GM06990 (cell line): ENCODE measurements at regions not wholly inside any gene's neighbourhood (a gene's known extent, or its start where the extent isn't known, plus 50 kb on each side); places are given as distances from the start of the nearest gene placed in this dataset.

Experiments
- DNase-seq: peaks from one replicate; pipeline ENCODE4 v3.0.0-alpha.2; 2011; ENCODE audit not compliant: insufficient read length; ENCODE audit errors: extremely low read depth
- H3K27me3 ChIP-seq: replicated peaks from 2 replicates; pipeline ENCODE4 v1.6.0; 2011; ENCODE audit warnings: low read length; ENCODE audit not compliant: control insufficient read depth, insufficient read depth
- H3K36me3 ChIP-seq: 2 replicates; pipeline ENCODE4 v1.5.1; 2011; ENCODE audit warnings: low read length; ENCODE audit not compliant: control insufficient read depth, insufficient read depth
- H3K4me3 ChIP-seq: replicated peaks from 2 replicates; pipeline ENCODE4 v1.5.1; 2011; ENCODE audit warnings: low read depth, mild to moderate bottlenecking, control low read depth, low read length
- TF ChIP-seq, protein P1 (sequence below): IDR thresholded peaks from 2 replicates; pipeline ENCODE4 v1.5.1; 2011; ENCODE audit warnings: low read length, control low read depth, mild to moderate bottlenecking, inconsistent platforms; ENCODE audit not compliant: insufficient read depth, poor library complexity, severe bottlenecking

- Histone ChIP-seq H3K4me3 (no peak overlapping the region), H3K27me3 (peaks cover 2% of the 10 kb centered on the region; the same call in 1 of the 2 replicates), H3K36me3 (no peaks in the 10 kb centered on the region)
- no peak for DNase-seq
- TF ChIP-seq, protein P1, sequence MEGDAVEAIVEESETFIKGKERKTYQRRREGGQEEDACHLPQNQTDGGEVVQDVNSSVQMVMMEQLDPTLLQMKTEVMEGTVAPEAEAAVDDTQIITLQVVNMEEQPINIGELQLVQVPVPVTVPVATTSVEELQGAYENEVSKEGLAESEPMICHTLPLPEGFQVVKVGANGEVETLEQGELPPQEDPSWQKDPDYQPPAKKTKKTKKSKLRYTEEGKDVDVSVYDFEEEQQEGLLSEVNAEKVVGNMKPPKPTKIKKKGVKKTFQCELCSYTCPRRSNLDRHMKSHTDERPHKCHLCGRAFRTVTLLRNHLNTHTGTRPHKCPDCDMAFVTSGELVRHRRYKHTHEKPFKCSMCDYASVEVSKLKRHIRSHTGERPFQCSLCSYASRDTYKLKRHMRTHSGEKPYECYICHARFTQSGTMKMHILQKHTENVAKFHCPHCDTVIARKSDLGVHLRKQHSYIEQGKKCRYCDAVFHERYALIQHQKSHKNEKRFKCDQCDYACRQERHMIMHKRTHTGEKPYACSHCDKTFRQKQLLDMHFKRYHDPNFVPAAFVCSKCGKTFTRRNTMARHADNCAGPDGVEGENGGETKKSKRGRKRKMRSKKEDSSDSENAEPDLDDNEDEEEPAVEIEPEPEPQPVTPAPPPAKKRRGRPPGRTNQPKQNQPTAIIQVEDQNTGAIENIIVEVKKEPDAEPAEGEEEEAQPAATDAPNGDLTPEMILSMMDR, result no peak
These were observed 293.1 kb downstream of the RPAP3 start for GRCh38 chr12:47412601-47413236.

DNA sequence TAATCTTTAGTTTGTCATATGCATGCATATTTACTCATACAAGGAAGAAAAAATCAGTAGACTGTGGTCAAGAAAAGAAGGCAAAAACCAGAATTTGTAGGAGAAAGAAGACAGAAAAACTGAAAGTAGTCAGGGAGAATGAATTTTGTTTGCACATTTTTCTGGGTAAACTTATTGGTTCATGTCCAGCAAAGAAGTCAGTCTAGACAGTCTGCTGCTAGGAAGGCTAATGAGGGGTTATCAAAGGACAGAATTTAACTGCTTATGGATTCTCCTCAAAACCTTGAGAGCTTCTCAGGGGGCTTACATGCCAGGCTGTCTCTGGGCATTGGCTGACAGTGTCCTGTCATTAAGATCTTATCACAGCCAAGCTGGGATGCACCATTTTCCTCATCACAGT is 293.9 kb downstream of the RPAP3 start:
- Histone ChIP-seq H3K27me3 (peaks cover 2% of the 10 kb centered on the region; the same call in 1 of the 2 replicates), H3K4me3 (no peak overlapping the region), H3K36me3 (no peaks in the 10 kb centered on the region)
- DNase-seq, result no peak
- TF ChIP-seq, protein P1, result no peak

DNA sequence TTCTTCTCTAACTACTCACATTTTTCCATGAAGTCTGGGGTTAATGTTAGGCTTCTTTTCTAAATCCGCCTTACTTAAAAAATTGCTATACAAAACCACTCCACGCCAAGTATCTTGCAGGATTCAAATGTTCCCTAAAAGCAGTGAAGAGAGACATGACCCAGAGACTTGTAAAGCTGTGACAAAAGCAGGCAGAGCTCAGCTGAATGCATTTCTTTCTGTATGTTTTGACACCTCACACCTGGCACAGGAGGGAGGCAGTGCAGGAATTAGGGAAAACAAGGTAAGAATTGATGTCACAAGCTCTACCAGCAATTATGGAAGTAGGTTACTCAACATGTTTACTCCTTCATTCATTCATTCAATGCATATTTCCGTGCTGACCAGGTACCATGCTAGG is 295.0 kb downstream of the RPAP3 start:
- TF ChIP-seq, protein P1, result no peak
- Histone ChIP-seq H3K27me3 (peaks cover 2% of the 10 kb centered on the region; the same call in 1 of the 2 replicates), H3K36me3 (no peaks in the 10 kb centered on the region), H3K4me3 (no peak overlapping the region)
- DNase-seq, result no peak

DNA sequence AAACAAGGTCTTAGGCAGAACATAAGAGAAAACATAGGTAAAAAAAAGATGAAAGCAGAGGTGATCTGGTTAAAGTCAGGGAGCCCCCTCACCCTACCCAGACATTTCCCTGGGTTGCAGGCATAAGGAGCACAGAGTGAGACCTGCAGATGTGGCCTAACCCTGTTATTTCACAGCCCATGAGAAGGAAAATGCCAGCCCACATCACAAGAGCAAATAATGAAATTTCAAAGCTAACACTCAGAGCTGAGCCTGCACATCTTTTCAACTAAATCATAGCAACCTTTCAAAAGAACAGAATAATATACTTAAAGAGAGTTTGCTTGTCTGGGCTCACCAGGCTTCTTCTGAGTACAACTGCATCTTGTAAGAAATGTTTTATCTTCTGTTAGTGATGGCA is 295.4 kb downstream of the RPAP3 start:
- TF ChIP-seq, protein P1, result no peak
- no peak overlapping the region for H3K4me3 ChIP-seq
- DNase-seq, result no peak
- H3K36me3 ChIP-seq, result no peaks in the 10 kb centered on the region
- peaks cover 2% of the 10 kb centered on the region; the same call in 1 of the 2 replicates for H3K27me3 ChIP-seq

GRCh38 chr12:47409310-47409987 is 296.4 kb downstream of the RPAP3 start:
- Histone ChIP-seq H3K27me3 (peaks cover 2% of the 10 kb centered on the region; the same call in 1 of the 2 replicates), H3K4me3 (no peak overlapping the region), H3K36me3 (no peaks in the 10 kb centered on the region)
- TF ChIP-seq, protein P1, result no peak
- DNase-seq, result no peak
